ENCODE measurements at regions not wholly inside any gene's neighbourhood (a gene's known extent, or its start where the extent isn't known, plus 50 kb on each side); places are given as distances from the start of the nearest gene placed in this dataset.

GRCh38 chr1:11338284-11338924 is 65.4 kb downstream of the UBIAD1 start:
- no peak for DNase-seq

GRCh38 chr1:11339346-11340232 is 66.6 kb downstream of the UBIAD1 start:
- no peak for DNase-seq

GRCh38 chr1:11340233-11340632 is 67.2 kb downstream of the UBIAD1 start:
- no peak for DNase-seq

GRCh38 chr1:11341901-11342552 is 69.0 kb downstream of the UBIAD1 start:
- no peak for DNase-seq

- DNase-seq: no peak
Observed at GRCh38 chr1:11342621-11343032, 69.6 kb downstream of the UBIAD1 start.

- no peak for DNase-seq
Observed at GRCh38 chr1:11345971-11346715, 73.1 kb downstream of the UBIAD1 start.

- DNase-seq: no peak
Observed at GRCh38 chr1:11350265-11350664, 77.3 kb downstream of the UBIAD1 start.

GRCh38 chr1:11352058-11352715 is 79.2 kb downstream of the UBIAD1 start:
- DNase-seq: no peak

- DNase-seq: no peak
Observed at GRCh38 chr1:11352816-11353799, 80.1 kb downstream of the UBIAD1 start.

GRCh38 chr1:11354893-11355553 is 82.0 kb downstream of the UBIAD1 start:
- no peak for DNase-seq

GRCh38 chr1:11355559-11356475 is 82.8 kb downstream of the UBIAD1 start:
- DNase-seq: no peak

GRCh38 chr1:11357276-11357675 is 84.3 kb downstream of the UBIAD1 start:
- DNase-seq: no peak

GRCh38 chr1:11358984-11359383 is 86.0 kb downstream of the UBIAD1 start:
- DNase-seq: no peak

- DNase-seq: no peak
Observed at GRCh38 chr1:11362547-11363021, 89.6 kb downstream of the UBIAD1 start.

GRCh38 chr1:11364170-11364569 is 91.2 kb downstream of the UBIAD1 start:
- DNase-seq: peak; percentile 39

- no peak for DNase-seq
Observed at GRCh38 chr1:11365744-11366387, 92.9 kb downstream of the UBIAD1 start.

GRCh38 chr1:11373029-11373894 is 100.3 kb downstream of the UBIAD1 start:
- no peak for DNase-seq

Measured in activated CD4-positive, alpha-beta T cell treated with anti-CD3 and anti-CD28 coated beads, Interleukin-2, Interleukin-6, amounts not matched to agents 100 ng/mL and 50 ng/mL, durations not matched to agents 16 hours and 8 hours (primary cell).